ENCODE measurements at regions not wholly inside any gene's neighbourhood (a gene's known extent, or its start where the extent isn't known, plus 50 kb on each side); places are given as distances from the start of the nearest gene placed in this dataset.

DNA sequence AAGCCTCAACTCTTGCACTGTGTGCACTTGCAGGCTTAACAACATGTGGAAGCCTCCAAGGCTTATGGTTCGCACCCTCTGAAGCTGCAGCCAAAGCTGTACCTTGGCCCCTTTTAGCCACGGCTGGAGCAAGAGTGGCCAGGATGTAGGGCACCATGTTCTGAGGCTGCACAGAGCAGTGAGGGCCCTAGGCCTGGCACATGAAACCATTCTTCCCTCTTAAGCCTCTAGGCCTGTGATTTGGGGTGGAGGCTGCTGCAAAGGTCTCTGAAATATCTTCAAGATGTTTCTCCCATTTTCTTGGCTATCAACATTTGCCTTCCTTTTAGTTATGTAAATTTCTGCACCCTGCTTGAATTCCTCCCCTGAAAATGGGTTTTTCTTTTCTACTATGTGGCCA lies 161.9 kb upstream of the SPATS2L start (continued):
- TF ChIP-seq, protein P1, sequence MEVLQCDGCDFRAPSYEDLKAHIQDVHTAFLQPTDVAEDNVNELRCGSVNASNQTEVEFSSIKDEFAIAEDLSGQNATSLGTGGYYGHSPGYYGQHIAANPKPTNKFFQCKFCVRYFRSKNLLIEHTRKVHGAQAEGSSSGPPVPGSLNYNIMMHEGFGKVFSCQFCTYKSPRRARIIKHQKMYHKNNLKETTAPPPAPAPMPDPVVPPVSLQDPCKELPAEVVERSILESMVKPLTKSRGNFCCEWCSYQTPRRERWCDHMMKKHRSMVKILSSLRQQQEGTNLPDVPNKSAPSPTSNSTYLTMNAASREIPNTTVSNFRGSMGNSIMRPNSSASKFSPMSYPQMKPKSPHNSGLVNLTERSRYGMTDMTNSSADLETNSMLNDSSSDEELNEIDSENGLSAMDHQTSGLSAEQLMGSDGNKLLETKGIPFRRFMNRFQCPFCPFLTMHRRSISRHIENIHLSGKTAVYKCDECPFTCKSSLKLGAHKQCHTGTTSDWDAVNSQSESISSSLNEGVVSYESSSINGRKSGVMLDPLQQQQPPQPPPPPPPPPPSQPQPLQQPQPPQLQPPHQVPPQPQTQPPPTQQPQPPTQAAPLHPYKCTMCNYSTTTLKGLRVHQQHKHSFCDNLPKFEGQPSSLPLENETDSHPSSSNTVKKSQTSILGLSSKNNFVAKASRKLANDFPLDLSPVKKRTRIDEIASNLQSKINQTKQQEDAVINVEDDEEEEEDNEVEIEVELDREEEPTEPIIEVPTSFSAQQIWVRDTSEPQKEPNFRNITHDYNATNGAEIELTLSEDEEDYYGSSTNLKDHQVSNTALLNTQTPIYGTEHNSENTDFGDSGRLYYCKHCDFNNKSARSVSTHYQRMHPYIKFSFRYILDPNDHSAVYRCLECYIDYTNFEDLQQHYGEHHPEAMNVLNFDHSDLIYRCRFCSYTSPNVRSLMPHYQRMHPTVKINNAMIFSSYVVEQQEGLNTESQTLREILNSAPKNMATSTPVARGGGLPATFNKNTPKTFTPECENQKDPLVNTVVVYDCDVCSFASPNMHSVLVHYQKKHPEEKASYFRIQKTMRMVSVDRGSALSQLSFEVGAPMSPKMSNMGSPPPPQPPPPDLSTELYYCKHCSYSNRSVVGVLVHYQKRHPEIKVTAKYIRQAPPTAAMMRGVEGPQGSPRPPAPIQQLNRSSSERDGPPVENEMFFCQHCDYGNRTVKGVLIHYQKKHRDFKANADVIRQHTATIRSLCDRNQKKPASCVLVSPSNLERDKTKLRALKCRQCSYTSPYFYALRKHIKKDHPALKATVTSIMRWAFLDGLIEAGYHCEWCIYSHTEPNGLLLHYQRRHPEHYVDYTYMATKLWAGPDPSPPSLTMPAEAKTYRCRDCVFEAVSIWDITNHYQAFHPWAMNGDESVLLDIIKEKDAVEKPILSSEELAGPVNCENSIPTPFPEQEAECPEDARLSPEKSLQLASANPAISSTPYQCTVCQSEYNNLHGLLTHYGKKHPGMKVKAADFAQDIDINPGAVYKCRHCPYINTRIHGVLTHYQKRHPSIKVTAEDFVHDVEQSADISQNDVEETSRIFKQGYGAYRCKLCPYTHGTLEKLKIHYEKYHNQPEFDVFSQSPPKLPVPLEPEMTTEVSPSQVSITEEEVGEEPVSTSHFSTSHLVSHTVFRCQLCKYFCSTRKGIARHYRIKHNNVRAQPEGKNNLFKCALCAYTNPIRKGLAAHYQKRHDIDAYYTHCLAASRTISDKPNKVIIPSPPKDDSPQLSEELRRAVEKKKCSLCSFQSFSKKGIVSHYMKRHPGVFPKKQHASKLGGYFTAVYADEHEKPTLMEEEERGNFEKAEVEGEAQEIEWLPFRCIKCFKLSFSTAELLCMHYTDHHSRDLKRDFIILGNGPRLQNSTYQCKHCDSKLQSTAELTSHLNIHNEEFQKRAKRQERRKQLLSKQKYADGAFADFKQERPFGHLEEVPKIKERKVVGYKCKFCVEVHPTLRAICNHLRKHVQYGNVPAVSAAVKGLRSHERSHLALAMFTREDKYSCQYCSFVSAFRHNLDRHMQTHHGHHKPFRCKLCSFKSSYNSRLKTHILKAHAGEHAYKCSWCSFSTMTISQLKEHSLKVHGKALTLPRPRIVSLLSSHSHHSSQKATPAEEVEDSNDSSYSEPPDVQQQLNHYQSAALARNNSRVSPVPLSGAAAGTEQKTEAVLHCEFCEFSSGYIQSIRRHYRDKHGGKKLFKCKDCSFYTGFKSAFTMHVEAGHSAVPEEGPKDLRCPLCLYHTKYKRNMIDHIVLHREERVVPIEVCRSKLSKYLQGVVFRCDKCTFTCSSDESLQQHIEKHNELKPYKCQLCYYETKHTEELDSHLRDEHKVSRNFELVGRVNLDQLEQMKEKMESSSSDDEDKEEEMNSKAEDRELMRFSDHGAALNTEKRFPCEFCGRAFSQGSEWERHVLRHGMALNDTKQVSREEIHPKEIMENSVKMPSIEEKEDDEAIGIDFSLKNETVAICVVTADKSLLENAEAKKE (CRISPR knock-in tag; IDR thresholded peaks at IDR 0.05) = no peak
- TF ChIP-seq, protein P2, sequence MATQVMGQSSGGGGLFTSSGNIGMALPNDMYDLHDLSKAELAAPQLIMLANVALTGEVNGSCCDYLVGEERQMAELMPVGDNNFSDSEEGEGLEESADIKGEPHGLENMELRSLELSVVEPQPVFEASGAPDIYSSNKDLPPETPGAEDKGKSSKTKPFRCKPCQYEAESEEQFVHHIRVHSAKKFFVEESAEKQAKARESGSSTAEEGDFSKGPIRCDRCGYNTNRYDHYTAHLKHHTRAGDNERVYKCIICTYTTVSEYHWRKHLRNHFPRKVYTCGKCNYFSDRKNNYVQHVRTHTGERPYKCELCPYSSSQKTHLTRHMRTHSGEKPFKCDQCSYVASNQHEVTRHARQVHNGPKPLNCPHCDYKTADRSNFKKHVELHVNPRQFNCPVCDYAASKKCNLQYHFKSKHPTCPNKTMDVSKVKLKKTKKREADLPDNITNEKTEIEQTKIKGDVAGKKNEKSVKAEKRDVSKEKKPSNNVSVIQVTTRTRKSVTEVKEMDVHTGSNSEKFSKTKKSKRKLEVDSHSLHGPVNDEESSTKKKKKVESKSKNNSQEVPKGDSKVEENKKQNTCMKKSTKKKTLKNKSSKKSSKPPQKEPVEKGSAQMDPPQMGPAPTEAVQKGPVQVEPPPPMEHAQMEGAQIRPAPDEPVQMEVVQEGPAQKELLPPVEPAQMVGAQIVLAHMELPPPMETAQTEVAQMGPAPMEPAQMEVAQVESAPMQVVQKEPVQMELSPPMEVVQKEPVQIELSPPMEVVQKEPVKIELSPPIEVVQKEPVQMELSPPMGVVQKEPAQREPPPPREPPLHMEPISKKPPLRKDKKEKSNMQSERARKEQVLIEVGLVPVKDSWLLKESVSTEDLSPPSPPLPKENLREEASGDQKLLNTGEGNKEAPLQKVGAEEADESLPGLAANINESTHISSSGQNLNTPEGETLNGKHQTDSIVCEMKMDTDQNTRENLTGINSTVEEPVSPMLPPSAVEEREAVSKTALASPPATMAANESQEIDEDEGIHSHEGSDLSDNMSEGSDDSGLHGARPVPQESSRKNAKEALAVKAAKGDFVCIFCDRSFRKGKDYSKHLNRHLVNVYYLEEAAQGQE (IDR thresholded peaks at IDR 0.05; ENCODE audit: unreplicated experiment) = no peak
- no peak for TF ChIP-seq EZH2 (IDR thresholded peaks at IDR 0.05; ENCODE audit: low read depth, unreplicated experiment)
- no peak for TF ChIP-seq POLR2AphosphoS5 (IDR thresholded peaks at IDR 0.05; ENCODE audit: low read depth)
- TF ChIP-seq EZH2phosphoT487 (IDR thresholded peaks at IDR 0.05; ENCODE audit: unreplicated experiment) = no peak
- TF ChIP-seq, protein P3, sequence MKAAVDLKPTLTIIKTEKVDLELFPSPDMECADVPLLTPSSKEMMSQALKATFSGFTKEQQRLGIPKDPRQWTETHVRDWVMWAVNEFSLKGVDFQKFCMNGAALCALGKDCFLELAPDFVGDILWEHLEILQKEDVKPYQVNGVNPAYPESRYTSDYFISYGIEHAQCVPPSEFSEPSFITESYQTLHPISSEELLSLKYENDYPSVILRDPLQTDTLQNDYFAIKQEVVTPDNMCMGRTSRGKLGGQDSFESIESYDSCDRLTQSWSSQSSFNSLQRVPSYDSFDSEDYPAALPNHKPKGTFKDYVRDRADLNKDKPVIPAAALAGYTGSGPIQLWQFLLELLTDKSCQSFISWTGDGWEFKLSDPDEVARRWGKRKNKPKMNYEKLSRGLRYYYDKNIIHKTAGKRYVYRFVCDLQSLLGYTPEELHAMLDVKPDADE (IDR thresholded peaks at IDR 0.05) = no peak
- TF ChIP-seq ZNF114 (CRISPR knock-in tag; IDR thresholded peaks at IDR 0.05) = no peak

Data from GM23338 (cell line).